DND-41 (cell line): ENCODE measurements at regions not wholly inside any gene's neighbourhood (a gene's known extent, or its start where the extent isn't known, plus 50 kb on each side); places are given as distances from the start of the nearest gene placed in this dataset.

Experiments
- ATAC-seq: fragments of 200-7000 bp; cut with Tn5 transposase; 3 replicates; pipeline ENCODE4 v1.9.1; 2021; ENCODE audit warnings: low read depth; ENCODE audit not compliant: insufficient read depth
- DNase-seq: peaks from one replicate; pipeline ENCODE4 v3.0.0-alpha.2; 2020
- H2AFZ ChIP-seq: 2 replicates; pipeline ENCODE4 v1.6.0; 2012; ENCODE audit warnings: low read depth, low read length
- H3K27ac ChIP-seq: 2 replicates; pipeline ENCODE4 v1.5.1; 2012; ENCODE audit warnings: low read length, inconsistent platforms
- H3K27me3 ChIP-seq: fragments of 200-600 bp; sonication (generic); 2 replicates; pipeline ENCODE4 v1.6.0; 2012; ENCODE audit warnings: low read length, mild to moderate bottlenecking, inconsistent platforms; ENCODE audit not compliant: insufficient read depth, poor library complexity
- H3K36me3 ChIP-seq: 2 replicates; pipeline ENCODE4 v1.5.1; 2012; ENCODE audit warnings: low read length, inconsistent platforms; ENCODE audit not compliant: insufficient read depth
- H3K4me1 ChIP-seq: 2 replicates; pipeline ENCODE4 v1.5.1; 2012; ENCODE audit warnings: mild to moderate bottlenecking, low read length; ENCODE audit not compliant: insufficient read depth
- H3K4me2 ChIP-seq: 2 replicates; pipeline ENCODE4 v1.6.0; 2012; ENCODE audit warnings: mild to moderate bottlenecking, moderate library complexity, low read length, inconsistent platforms; ENCODE audit not compliant: insufficient read depth
- H3K4me3 ChIP-seq, 2 experiments: fragments of 200-600 bp in 1 of 2; shearing (Covaris generic) in 1 of 2; 2 replicates each; pipeline ENCODE4 v1.5.1; 2012 to 2016; ENCODE audit warnings: inconsistent platforms in 2 of 2, low read length in 2 of 2, mild to moderate bottlenecking in 2 of 2, low read depth in 1 of 2, moderate library complexity in 1 of 2
- H3K79me2 ChIP-seq: 2 replicates; pipeline ENCODE4 v1.6.0; 2012; ENCODE audit warnings: low read length, inconsistent platforms; ENCODE audit not compliant: insufficient read depth
- H3K9ac ChIP-seq: 2 replicates; pipeline ENCODE4 v1.6.0; 2012; ENCODE audit warnings: low read depth, mild to moderate bottlenecking, inconsistent platforms, low read length, moderate library complexity
- H3K9me3 ChIP-seq: 2 replicates; pipeline ENCODE4 v1.5.1; 2012; ENCODE audit warnings: low read length, moderate library complexity, mild to moderate bottlenecking, inconsistent platforms; ENCODE audit not compliant: insufficient read depth, severe bottlenecking
- H4K20me1 ChIP-seq: 2 replicates; pipeline ENCODE4 v1.6.0; 2012; ENCODE audit warnings: low read length; ENCODE audit not compliant: insufficient read depth
- EZH2 ChIP-seq: IDR thresholded peaks from 3 replicates; pipeline ENCODE4 v1.6.1; 2012; ENCODE audit warnings: borderline replicate concordance, low read depth, mild to moderate bottlenecking, moderate library complexity, low read length, inconsistent platforms; ENCODE audit not compliant: severe bottlenecking
- TF ChIP-seq, protein P1 (sequence below): IDR thresholded peaks from 2 replicates; pipeline ENCODE4 v1.5.1; 2012; ENCODE audit warnings: borderline replicate concordance, low read length, moderate library complexity, mild to moderate bottlenecking; ENCODE audit not compliant: poor library complexity, severe bottlenecking; ENCODE audit errors: extremely low read depth

DNA sequence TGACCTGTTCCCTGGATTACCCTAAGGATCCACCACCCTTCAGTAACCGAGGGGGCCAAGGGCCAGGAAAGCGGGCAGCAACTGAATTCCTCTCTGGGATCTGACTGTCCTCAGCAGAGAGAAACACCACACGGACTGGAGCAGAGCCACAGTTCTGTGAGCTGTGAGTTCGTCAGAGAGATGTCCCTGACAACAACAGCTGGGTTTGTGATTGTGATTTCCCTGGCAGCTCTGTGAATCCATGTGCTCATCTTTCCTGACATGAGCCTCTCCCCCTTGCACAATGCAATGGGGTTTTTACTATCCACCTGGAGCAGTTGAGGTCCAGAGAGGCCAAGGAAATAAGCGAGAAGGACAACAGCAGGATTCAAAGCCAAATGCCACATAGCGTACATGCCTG is 69.4 kb upstream of the AMPD3 start:
- Histone ChIP-seq H2AFZ (no peak overlapping the region), H3K27ac (no peak overlapping the region), H3K4me1 (no peaks in the 10 kb centered on the region), H3K36me3 (no peaks in the 10 kb centered on the region), H3K9me3 (no peaks in the 10 kb centered on the region), H3K9ac (no peak overlapping the region), H3K4me3 (no peak overlapping the region), H3K4me2 (no peak overlapping the region), H4K20me1 (no peaks in the 10 kb centered on the region), H3K27me3 (no peaks in the 10 kb centered on the region), H3K79me2 (no peaks in the 10 kb centered on the region)
- DNase-seq (no peak), ATAC-seq (no peak)
- no peak for TF ChIP-seq EZH2
- TF ChIP-seq, protein P1, sequence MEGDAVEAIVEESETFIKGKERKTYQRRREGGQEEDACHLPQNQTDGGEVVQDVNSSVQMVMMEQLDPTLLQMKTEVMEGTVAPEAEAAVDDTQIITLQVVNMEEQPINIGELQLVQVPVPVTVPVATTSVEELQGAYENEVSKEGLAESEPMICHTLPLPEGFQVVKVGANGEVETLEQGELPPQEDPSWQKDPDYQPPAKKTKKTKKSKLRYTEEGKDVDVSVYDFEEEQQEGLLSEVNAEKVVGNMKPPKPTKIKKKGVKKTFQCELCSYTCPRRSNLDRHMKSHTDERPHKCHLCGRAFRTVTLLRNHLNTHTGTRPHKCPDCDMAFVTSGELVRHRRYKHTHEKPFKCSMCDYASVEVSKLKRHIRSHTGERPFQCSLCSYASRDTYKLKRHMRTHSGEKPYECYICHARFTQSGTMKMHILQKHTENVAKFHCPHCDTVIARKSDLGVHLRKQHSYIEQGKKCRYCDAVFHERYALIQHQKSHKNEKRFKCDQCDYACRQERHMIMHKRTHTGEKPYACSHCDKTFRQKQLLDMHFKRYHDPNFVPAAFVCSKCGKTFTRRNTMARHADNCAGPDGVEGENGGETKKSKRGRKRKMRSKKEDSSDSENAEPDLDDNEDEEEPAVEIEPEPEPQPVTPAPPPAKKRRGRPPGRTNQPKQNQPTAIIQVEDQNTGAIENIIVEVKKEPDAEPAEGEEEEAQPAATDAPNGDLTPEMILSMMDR: no peak

DNA sequence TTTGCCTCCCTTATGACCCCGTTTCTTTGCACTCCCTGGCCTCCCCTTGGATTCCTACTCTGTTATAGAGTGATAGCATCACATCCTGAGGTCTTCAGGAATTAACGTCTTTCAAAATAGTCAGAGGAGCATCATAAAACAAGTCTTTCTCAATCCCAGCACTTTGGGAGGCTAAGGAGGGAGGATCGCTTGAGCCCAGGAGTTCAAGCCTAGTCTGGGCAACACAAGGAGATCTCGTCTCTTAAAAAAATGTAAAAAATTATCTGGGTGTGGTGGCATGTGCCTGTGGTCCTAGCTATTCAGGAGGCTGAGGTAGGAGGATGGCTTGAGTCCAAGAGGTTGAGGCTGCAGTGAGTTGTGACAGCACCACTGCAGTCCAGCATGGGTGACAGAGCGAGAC is 68.7 kb upstream of the AMPD3 start:
- Histone ChIP-seq H3K9me3 (no peaks in the 10 kb centered on the region), H3K4me2 (no peak overlapping the region), H3K4me1 (no peaks in the 10 kb centered on the region), H3K27me3 (no peaks in the 10 kb centered on the region), H3K4me3 (no peak overlapping the region), H3K27ac (no peak overlapping the region), H3K9ac (no peak overlapping the region), H3K79me2 (no peaks in the 10 kb centered on the region), H2AFZ (no peak overlapping the region), H4K20me1 (no peaks in the 10 kb centered on the region), H3K36me3 (no peaks in the 10 kb centered on the region)
- DNase-seq: no peak
- no peak for ATAC-seq
- no peak for TF ChIP-seq EZH2
- TF ChIP-seq, protein P1: no peak

DNA sequence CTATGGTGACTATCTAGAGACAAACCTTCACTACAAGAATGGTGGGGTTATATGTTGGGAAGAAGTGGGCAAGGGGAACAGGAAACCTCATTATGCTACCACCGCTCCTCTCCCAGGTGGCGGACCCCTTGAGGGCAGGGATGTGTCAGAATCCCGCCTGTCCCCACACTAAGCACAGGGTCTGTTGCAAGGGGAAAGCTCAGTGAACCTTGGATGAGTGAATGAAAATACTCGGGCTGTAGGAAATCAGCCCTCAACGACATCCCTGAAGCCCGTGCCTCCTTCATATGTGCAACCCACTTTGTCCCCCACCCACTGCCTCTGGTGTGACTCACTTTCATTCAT is 68.2 kb upstream of the AMPD3 start:
- H3K4me1 ChIP-seq: no peaks in the 10 kb centered on the region
- no peak overlapping the region for H3K9ac ChIP-seq
- no peak for TF ChIP-seq EZH2
- TF ChIP-seq, protein P1: no peak

More for the DNA sequence above, 68.2 kb upstream of the AMPD3 start:
- Histone ChIP-seq H2AFZ (no peak overlapping the region), H3K27ac (no peak overlapping the region), H3K9me3 (no peaks in the 10 kb centered on the region), H3K36me3 (no peaks in the 10 kb centered on the region), H3K4me3 (no peak overlapping the region), H3K4me2 (no peak overlapping the region), H4K20me1 (no peaks in the 10 kb centered on the region), H3K27me3 (no peaks in the 10 kb centered on the region), H3K79me2 (no peaks in the 10 kb centered on the region)
- no peak for DNase-seq
- ATAC-seq: no peak
